IPS DF 4.7 (cell line): ENCODE measurements at regions not wholly inside any gene's neighbourhood (a gene's known extent, or its start where the extent isn't known, plus 50 kb on each side); places are given as distances from the start of the nearest gene placed in this dataset.

ENCODE experiments used
- DNase-seq: peaks from one replicate; pipeline ENCODE4 v3.0.0-alpha.2; 2013; ENCODE audit warnings: low spot score; ENCODE audit errors: extremely low read depth

DNA sequence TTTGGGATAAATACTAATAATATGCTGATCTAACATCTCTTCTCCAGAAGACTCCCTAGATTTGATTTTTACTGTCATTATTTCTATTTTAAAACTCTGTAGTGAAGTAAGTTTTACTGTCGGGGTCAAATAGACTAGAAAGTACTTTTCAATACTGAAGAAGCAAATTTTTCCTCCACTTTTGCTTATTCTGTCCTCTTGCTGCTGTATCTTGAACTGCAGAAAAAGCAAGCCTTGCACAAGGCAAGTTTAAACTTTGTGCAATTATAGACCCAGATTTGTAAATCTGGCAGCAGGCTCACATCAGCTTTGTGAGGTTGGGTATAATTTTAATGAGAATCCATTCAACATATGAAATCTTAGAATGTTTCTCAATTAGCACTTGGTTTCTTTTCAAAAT lies 151.1 kb upstream of the ETS2 start:
- no peak for DNase-seq

DNA sequence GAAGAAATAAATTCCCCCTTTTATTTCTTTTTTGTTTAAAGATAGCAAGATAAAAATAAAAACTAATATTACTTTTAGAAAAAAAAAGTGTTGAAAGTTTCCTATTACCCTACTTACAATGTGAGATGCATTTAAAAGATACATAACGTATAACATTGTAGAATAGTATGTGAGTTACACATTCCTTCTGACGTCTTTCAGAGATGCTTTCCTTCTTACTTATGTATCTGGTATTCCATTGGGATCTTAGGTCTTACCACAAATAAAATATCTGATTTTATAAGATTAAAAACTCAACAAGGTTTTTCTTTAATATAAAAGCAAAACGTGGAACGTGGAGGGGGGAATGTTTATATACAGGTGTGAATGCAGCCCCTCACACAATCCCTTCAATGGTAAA lies 147.2 kb upstream of the ETS2 start:
- DNase-seq = no peak

DNA sequence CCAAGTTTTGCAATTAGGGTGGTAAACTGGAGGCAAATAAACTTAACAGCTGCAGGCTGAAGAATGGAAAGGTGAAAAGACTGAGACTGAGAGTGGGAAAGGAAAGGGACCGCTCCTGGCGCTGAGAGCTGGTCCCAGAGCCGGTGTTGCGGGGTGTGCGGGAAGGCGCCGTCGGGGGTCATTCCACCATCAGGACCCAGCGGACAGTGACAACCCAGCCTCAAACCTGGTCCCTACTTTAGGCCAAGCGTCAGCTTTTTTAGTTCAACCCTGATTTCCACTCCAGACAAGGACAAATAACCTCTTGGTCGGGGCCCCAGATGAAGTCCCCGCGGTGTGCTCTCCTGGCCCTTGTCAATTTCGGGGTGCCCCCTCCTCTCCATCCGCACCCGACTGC lies 145.8 kb upstream of the ETS2 start:
- no peak for DNase-seq

DNA sequence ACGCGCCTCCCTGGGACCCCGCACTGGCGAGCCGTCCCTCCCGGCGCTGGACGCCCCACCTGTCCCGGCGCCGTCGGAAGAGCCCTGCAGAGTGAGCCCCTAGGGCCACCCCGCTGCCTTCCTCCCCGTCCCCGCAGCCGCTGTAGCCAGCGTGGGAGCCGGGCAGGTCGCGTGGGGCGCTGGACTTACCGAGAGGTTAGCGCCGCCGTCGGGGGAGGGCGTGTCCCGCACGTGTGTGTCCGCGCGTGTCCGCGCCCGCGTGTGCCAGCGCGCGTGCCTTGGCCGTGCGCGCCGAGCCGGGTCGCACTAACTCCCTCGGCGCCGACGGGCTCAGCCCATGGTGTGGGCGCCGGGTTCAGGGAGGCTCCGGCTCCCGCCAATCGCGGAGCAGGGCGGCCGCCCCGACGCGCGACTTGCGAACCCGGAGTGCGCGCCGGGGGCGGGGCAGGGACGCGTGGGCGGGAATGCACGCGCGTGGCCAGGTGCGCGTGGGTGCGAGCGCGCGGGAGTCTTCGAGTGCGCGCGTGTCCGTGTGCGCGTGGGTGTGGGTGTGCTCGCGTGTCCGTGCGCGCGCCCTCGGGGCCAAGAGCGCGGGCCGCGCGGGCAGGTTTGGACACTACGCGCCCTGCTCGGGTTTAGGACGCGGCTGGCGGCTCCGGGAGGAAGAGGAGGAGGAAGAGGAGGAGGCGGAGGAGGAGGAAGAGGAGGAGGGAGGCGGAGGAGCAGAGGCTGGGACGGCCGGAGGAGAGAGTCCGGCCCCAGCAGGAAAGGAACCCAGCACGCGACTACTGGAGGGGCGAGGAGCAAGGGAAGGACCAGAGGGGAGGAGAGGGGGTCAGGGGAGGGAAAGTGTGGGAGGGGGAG lies 145.2 kb upstream of the ETS2 start:
- no peak for DNase-seq

DNA sequence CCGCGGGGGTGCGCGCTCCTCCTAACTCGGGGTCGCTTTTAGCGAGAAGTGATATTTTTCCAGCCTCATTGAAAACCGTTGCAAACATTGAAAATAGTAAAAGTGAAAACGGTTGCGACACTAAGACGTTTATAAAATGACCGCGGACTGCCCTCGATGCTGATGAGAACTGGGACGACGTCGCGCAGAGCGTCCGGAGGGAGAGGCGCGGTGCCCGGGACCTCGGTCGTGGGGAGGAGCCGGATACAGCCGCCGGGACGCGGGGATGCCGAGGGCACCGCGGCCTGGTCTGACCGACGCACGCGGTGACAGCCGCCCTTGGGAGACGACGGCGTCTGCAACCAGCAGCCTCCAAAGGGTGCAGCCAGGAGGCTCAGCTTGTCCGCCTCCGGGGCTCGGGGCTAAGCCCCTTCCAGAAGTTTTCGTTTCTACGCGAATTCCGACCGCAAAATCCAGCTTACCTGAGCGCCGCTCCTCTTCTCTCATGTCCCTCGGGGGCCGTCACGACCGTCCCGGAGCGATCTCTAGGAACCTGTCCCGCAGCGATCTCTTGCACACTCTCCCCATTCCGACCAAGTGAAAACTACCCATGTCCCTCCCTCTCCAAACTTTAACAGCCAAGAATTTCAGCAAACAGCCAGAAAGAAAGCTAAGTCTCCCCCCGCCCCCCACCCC lies 144.4 kb upstream of the ETS2 start:
- no peak for DNase-seq

DNA sequence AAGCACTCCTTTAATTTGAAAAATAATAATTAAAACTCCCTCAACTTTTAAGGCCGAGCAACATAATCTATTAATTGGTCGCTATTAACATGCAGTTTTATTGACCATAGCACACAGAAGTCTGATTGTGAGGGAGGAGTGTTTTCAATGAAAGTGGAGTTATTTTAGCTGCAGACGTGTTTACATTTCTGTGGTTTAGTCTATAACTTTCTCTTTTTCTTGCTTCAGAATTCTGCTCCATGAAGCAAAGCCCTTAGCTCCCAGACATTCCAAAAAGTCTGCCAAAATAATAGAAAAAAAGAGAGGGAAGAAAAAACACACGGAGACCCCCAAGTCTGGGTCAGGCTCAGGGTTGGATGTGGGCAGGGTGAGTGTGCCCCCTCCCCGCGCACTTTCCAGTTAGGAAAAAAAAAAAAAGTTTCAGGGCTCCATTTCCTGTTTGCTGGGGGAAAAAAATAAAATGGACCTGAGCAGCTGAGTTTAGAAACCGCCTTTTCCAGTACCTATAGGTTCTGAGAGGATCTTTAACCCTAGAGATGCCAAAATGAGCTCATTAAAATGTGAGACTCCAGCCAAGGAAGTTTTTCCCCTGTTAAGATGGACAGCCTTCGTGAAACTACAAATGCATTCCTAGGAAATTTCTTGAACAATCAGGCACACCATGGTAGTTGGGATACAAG lies 143.7 kb upstream of the ETS2 start:
- no peak for DNase-seq

DNA sequence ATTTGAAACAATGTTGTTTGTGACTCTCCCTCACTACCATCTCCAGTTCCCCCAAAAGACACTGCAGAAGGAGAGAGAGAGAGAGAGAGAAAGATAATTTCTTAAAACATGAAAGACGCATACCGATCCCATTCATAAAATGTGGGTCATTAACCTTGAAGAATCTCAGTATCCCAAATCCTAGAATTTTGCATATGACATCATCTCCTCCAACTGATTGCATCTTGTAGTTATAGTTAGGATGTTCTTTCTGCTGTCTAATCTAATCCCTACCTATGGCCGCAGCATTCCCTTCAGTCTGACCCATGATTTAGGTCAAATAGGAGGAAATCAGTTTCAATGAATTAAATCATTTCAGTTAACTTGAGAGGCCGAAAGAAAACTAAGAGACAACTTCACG lies 142.4 kb upstream of the ETS2 start:
- DNase-seq = no peak

DNA sequence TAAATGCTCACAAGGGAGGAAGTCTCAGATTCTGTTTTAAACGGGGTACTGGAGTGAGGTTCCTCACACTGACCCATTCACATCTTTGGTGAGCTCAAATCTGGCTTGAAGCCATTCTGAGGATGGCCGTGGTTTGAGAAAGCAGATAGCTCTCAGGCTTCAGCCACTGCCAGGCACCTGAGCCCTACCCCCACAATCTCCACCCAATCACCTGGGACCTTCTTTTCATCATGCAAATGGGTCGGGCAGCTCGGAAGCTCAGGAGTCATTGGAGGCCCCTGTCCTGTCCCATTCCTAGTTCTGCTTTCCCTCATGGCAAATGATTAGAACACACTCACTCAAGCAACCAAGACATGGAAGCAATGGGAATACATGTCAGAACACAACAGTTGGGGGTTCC lies 141.4 kb upstream of the ETS2 start:
- no peak for DNase-seq

DNA sequence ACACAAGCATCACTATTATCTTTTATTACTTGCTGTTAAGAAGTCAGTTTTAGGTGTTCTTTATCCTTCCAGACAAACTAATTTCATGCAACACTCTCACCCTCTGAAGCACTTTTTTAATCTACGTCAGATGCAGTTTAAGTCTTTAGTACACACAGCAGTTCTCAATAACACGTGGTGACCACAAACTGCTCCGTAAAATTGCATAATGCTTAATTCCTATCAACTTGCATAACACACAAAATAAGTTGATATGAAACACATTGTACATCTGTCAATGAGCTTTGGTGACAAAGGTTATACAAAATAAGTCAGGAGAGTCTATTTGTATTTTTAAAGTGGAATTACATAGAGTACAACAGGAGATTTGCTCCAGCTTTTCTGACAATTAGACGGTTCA lies 140.9 kb upstream of the ETS2 start:
- DNase-seq = no peak

DNA sequence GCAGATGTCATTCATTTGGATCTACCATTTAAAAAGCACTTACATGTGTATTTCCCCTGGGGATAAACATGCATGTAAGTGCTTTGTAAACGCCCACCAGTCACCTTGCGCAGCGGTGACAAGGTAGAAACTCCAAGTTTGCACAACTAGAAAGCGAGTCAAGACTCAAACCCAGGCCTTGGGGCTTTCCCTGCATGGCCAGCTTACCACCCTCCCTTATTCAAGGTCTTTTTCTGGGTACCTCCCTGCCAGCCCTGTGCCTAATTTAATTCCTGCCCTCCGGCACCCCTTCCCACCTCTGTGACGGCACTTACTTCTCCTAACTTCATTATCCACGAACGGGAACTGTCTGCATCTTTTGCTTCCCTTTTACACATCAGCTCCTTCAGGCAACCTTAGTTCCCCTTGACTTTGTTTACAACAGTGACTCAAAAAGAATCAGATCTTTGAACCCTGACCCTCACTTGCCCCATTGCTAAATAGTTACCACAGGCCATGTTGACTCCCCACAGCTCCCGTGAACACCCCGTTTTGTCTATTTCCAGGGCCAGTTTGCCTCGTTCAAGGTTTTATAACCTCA lies 138.3 kb upstream of the ETS2 start:
- no peak for DNase-seq

DNA sequence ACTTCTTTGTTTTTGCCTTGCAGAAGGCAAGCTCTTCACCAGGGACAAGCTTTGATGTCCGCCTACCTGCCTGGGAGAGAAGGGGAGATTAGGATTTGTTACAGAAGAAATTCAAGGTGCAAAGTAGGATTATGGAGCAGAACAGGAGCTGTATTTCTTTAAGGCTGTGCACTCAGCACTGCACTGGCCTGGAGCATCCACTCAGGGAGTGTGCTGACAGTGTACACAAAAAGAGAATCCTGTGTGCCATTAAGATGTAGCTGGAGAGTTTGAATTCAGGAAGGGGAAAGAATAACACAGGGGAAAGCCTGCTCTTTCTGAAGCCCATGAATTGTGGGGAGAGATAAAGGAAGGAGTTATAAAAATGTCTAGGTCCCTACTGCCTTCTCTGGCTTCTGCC lies 137.7 kb upstream of the ETS2 start:
- DNase-seq = no peak

DNA sequence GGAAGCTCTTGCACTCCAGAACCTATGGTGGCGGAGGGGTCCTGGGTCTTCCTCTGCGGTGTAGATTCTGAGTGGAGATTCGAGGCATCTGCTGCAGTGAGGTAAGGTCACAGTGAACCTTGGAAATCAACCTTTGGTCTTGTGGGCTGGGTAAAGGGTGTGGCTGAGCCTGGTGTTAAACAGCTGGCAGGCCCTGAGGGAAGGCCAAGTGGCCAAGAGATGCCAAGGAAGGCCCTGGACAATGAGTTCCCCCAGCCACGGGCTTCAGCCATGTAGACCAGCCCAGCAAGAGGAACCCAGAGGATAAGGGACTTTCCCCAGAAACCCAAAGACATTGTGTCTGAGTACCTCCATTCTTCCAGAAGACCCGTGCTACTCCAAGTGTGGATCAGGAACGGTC lies 137.2 kb upstream of the ETS2 start:
- DNase-seq = no peak

DNA sequence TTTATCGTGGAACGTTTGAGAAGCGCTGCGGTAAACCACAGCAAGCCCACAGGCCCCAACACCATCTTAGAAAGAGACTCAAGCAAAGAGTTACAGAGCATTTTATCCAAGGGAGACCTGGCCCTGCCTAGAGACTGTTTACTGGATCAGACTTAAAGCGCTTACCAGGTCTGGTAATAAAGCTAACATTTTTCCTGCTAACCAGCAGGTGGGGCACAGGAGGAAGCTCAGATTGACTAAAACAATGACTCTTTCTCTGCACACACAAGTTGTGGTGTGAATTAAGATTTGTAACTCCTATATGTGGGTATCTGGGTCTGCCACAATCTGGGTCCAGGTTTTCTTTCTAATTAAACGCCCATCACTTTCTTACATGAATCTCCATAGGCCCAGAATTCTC lies 136.5 kb upstream of the ETS2 start:
- no peak for DNase-seq

DNA sequence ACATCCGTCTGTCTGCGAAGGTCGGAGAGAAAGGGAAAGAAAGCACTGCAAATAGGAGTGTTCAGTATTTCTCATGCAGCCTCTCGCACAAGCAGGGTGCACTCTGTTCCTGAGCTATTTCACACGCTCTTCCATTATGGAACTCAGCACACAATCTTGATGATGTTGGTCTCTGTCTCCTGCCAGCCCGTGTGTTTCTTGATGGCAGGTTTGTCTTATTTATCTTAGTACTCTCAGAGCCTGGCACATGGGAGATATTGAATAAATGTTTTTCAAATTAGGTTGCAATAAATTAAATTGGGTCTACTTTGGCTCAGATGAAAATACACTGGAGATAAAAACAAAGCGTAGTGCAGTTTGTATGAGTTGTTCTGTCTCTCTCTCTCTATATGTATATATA lies 134.9 kb upstream of the ETS2 start:
- DNase-seq = no peak

DNA sequence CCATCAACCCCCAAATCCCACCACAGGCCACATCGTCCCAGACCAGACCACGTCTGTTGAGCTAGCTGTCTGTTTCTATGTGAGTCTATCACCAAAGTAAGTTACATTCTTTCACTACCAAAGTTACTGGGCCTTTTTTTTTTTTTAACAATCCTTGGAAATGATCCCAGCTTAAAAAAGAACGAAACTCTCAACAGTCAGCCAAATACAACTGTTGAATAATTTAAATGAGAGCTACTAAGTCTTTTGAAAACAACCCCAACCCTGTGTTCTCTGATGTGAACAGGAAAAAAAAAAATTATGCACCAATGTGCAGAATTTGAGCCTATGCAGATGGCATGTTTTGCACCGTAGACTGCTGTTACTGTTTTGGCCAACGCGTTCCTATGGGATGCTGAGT lies 134.0 kb upstream of the ETS2 start:
- DNase-seq = no peak

DNA sequence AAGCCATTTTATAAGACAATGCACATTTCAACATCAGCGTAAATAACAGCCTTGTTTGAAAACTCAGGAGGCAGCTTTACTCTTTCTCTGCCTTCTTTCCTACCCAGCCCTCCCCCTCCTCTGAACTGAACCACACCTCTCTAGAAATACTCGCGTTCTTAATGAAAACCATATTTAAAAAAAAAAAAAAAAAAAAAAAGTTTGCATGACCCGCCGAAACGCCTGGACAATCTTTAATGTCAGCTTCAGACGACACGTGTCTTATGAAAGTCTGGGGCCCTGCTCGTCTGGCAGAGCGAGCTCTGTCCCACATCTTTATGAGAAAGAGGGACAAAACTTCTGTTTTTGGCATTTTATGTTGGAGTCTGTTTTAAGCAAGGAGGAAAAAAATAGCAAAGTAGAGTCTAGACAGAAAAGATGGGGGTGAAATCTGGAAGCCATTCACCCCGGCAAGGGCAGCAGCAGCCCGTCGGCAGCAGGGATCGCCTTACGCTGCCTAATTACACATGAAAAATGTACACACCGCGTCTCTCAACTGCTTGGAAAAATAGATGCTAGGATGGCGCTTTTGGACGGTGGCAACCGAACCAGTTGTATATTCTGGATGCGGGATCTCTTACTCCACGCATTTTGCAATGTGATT lies 130.4 kb upstream of the ETS2 start:
- no peak for DNase-seq

DNA sequence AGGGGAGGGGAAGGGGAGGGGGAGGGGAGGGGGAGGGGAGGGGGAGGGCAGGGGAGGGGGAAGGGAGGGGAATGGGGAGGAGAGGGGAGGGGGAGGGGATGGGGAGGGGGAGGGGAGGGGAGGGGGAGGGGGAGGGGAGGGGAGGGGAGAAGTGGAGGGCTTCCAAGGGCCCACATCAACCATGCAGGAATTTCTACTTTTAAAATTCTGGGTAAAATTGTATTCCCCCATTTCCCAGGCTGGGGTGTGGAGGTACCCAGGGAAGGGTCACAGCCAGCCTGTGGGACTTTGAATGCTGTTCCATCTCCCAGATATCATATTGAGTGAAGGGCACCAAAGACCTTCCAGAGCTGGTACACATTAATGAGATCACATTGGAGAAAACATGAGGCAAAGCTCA lies 126.9 kb upstream of the ETS2 start:
- no peak for DNase-seq

DNA sequence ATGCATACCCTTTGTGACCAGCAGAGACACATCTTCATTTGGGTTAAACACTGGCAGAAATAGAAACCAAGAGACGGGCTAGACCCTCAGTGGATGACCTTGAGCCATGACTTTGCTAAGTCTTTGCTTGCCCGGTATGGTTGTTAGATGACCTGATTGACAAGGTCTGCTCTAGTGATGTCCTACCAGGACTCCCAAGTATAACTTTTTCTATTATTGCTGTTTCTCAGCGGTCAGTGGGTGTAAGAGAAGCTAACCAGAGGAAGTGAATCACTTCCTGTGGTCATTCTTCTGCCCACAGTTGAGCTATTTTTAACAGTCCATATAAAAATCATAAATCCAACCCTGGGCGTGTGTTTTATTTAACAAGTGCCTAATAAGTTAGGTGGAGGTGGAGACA lies 126.2 kb upstream of the ETS2 start:
- no peak for DNase-seq

DNA sequence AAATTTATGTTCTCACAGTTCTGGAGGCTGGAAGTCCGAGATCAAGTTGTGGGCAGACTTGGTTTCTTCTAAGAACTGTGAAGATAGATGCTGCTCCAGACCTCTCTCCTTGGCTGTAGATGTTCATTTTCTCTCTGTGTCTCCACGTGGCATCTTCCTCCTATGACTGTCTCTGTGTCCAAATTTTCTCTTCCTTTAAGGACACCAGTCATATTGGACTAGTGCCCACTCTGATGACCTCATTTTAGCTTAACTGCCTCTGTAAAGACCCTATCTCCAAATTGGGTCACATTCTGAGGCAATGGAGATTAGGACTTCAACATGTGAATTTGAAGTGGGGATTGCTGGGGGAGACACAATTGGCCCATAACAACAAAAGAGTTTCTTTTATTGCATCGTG lies 125.3 kb upstream of the ETS2 start:
- DNase-seq = no peak

DNA sequence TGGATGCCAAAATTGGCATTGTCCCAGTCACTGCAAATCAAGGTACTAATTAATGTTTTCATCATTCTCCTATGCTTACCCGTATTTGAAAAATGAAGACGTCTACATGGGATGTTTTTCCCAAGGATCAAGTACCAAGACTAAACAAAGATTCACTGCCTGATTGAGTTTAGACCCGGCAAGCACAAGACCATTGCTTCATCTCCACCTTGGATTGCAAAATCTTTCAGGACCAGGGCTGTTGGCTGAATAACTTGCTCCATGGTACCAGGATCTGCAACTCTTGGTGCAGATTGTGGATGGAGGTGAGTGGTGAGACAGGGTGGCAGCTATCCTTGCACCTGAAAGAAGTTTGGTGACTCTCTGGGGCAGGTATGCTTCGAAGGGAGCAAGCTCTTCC lies 122.5 kb upstream of the ETS2 start:
- no peak for DNase-seq

DNA sequence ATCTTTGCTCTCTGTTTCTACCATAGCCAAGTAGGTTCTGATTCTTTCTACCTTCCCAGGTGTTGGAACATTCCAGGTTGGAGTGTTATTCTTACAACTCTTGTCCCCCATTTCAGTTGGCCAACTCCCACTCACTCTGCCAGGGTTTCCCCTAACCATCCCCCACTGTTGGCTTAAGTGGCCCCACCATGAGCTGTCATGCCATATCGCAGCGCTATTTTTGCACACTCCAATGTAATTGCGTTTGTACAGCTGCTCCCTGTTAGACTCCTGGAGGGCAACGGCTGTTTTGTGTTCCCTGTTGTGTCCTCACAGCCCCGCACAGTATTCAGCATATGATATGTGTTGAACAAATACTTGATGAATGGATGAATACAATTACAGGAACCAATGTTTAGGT lies 117.7 kb upstream of the ETS2 start:
- no peak for DNase-seq

DNA sequence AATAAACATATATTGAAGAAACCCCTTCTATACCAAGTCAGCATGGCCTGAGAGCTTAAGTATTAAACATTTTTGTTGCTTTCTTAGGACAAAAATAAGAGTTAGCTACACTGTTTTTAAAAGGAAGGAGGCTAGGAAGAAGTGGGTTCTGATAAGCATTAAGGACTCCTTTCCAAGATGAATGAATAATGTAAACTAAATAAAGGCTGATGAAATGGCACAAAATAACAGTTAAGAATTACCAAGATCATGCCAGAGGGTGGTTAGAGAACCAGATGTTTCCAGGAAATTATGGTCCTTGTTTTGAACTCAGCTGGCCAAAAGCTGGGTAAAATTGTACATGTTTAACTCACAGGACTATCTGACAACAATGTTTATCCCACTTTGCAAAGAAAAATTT lies 114.1 kb upstream of the ETS2 start:
- no peak for DNase-seq
